ENCODE measurements at regions not wholly inside any gene's neighbourhood (a gene's known extent, or its start where the extent isn't known, plus 50 kb on each side); places are given as distances from the start of the nearest gene placed in this dataset.

DNA sequence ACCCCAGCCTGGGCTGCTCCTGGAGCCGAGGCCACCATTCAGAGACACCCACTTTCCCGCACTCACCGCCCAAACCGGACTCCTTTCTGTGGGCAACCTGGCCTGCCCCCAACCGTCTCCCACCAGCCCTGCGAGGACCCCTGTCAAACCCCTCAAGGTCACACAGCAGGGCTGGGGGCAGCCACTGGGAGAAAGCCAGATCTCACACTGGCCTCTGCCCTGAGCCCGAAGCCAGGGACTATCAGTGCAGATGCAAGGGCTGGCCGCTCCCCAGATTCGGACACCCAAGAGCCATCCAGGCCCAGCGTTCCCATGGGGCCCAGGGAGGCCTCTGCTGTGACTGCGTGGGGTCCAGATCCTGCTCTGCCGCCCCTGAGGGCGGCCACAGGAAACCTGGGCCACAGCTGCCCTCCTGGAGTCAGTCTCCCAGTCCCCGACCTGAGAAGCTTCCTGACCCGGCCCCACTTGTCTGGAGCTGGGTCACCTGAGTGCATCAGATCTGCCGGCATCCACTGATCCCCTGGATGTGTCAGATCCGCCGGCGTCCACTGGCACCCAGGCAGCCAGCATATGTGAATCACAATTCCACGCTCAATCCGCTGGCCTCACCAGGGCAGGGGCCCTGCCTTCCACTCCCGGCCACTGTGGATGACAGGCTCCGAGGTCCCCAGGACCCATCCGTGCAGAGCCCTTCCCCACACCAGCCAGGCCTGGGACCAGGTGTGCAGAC, 139.7 kb downstream of the BRD1 start:
- TF ChIP-seq ZNF8 (CRISPR knock-in tag; IDR thresholded peaks at IDR 0.05): no peak
- no peak for TF ChIP-seq OSR1 (CRISPR knock-in tag; IDR thresholded peaks at IDR 0.05)
- TF ChIP-seq ESRRG (CRISPR knock-in tag; IDR thresholded peaks at IDR 0.05): no peak
- no peak for TF ChIP-seq RARB (CRISPR knock-in tag; IDR thresholded peaks at IDR 0.05)
- TF ChIP-seq BACH2 (CRISPR knock-in tag; IDR thresholded peaks at IDR 0.05; ENCODE audit: borderline replicate concordance): no peak
- TF ChIP-seq, protein P1, sequence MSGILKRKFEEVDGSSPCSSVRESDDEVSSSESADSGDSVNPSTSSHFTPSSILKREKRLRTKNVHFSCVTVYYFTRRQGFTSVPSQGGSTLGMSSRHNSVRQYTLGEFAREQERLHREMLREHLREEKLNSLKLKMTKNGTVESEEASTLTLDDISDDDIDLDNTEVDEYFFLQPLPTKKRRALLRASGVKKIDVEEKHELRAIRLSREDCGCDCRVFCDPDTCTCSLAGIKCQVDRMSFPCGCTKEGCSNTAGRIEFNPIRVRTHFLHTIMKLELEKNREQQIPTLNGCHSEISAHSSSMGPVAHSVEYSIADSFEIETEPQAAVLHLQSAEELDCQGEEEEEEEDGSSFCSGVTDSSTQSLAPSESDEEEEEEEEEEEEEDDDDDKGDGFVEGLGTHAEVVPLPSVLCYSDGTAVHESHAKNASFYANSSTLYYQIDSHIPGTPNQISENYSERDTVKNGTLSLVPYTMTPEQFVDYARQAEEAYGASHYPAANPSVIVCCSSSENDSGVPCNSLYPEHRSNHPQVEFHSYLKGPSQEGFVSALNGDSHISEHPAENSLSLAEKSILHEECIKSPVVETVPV (CRISPR knock-in tag; IDR thresholded peaks at IDR 0.05): no peak
- TF ChIP-seq ZFP3 (CRISPR knock-in tag; IDR thresholded peaks at IDR 0.05): no peak
- TF ChIP-seq POU6F1 (CRISPR knock-in tag; IDR thresholded peaks at IDR 0.05; ENCODE audit: borderline replicate concordance, low read depth): no peak
- TF ChIP-seq ZC3H10 (CRISPR knock-in tag; IDR thresholded peaks at IDR 0.05): no peak
- TF ChIP-seq ISL1 (CRISPR knock-in tag; IDR thresholded peaks at IDR 0.05): no peak
- TF ChIP-seq CSDC2 (CRISPR knock-in tag; IDR thresholded peaks at IDR 0.05): no peak
- TF ChIP-seq, protein P2, sequence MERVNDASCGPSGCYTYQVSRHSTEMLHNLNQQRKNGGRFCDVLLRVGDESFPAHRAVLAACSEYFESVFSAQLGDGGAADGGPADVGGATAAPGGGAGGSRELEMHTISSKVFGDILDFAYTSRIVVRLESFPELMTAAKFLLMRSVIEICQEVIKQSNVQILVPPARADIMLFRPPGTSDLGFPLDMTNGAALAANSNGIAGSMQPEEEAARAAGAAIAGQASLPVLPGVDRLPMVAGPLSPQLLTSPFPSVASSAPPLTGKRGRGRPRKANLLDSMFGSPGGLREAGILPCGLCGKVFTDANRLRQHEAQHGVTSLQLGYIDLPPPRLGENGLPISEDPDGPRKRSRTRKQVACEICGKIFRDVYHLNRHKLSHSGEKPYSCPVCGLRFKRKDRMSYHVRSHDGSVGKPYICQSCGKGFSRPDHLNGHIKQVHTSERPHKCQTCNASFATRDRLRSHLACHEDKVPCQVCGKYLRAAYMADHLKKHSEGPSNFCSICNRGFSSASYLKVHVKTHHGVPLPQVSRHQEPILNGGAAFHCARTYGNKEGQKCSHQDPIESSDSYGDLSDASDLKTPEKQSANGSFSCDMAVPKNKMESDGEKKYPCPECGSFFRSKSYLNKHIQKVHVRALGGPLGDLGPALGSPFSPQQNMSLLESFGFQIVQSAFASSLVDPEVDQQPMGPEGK (CRISPR knock-in tag; IDR thresholded peaks at IDR 0.05; ENCODE audit: borderline replicate concordance): no peak
- TF ChIP-seq TOX (CRISPR knock-in tag; IDR thresholded peaks at IDR 0.05; ENCODE audit: borderline replicate concordance): no peak
- TF ChIP-seq SNAI2 (CRISPR knock-in tag; IDR thresholded peaks at IDR 0.05): no peak
- TF ChIP-seq ARNTL (CRISPR knock-in tag; IDR thresholded peaks at IDR 0.05; ENCODE audit: borderline replicate concordance, low read depth): no peak
- no peak for TF ChIP-seq ZFP30 (CRISPR knock-in tag; IDR thresholded peaks at IDR 0.05)
- no peak for TF ChIP-seq TSHZ2 (CRISPR knock-in tag; IDR thresholded peaks at IDR 0.05)
- no peak for TF ChIP-seq PPARA (CRISPR knock-in tag; IDR thresholded peaks at IDR 0.05; ENCODE audit: borderline replicate concordance)
- TF ChIP-seq ZNF70 (CRISPR knock-in tag; IDR thresholded peaks at IDR 0.05): no peak
- ATAC-seq: no peak

DNA sequence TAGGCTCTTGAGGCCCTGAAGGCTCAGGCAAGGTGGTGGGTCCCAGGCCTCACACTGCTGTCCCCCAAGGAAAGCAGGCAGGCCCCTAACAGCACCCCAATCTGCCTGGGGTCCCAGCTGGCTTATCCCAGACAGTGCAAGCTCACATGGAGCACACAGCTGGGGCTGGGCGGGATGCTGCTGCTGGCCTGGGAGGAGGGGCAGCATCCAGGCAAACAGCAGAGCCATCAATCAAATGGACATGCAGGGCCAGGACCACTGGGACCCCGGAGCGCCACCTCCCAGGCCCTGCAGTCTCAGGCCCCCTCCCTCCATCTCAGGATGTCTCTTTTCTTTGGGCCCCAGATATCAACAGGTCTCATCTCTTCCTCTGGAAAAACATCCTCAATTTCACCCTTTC, 140.3 kb downstream of the BRD1 start:
- ATAC-seq: no peak

More for the DNA sequence above, 140.3 kb downstream of the BRD1 start:
- TF ChIP-seq ZNF70 (CRISPR knock-in tag; IDR thresholded peaks at IDR 0.05) (no peak), ESRRG (CRISPR knock-in tag; IDR thresholded peaks at IDR 0.05) (no peak), CREB5 (CRISPR knock-in tag; IDR thresholded peaks at IDR 0.05; ENCODE audit: low read depth) (no peak), ISL1 (CRISPR knock-in tag; IDR thresholded peaks at IDR 0.05) (no peak), OSR1 (CRISPR knock-in tag; IDR thresholded peaks at IDR 0.05) (no peak), ARNTL (CRISPR knock-in tag; IDR thresholded peaks at IDR 0.05; ENCODE audit: borderline replicate concordance, low read depth) (no peak), ZC3H10 (CRISPR knock-in tag; IDR thresholded peaks at IDR 0.05) (no peak), ZFP3 (CRISPR knock-in tag; IDR thresholded peaks at IDR 0.05) (no peak), ZFP30 (CRISPR knock-in tag; IDR thresholded peaks at IDR 0.05) (no peak), TSHZ2 (CRISPR knock-in tag; IDR thresholded peaks at IDR 0.05) (no peak), SNAI2 (CRISPR knock-in tag; IDR thresholded peaks at IDR 0.05) (no peak), ZNF565 (CRISPR knock-in tag; conservative IDR thresholded peaks at IDR 0.05; ENCODE audit: low read depth) (no peak), ZNF8 (CRISPR knock-in tag; IDR thresholded peaks at IDR 0.05) (no peak)
- TF ChIP-seq, protein P2 (CRISPR knock-in tag; IDR thresholded peaks at IDR 0.05; ENCODE audit: borderline replicate concordance): no peak

Measured in SK-N-SH treated with all-trans-retinoic acid at 6 μM for 48 hours (cell line).